Endothelial cell (in vitro differentiated cells): ENCODE measurements at regions not wholly inside any gene's neighbourhood (a gene's known extent, or its start where the extent isn't known, plus 50 kb on each side); places are given as distances from the start of the nearest gene placed in this dataset.
A peak's percentile ranks its signal among the peaks of the same experiment; 100 is the strongest.
"Not testable (repeated sequence)": the region's sequence is repeated elsewhere in the genome, so short reads cannot be mapped to it uniquely, and the experiment has no call there.

Source experiments
- DNase-seq: peaks from one replicate; pipeline ENCODE4 v3.0.0; 2021; ENCODE audit warnings: low spot score
- H3K27ac Mint-ChIP-seq: one replicate; pipeline ENCODE4 v1.8.0; 2021; ENCODE audit warnings: mixed read lengths, inconsistent platforms; ENCODE audit not compliant: unreplicated experiment
- H3K27me3 Mint-ChIP-seq: one replicate; pipeline ENCODE4 v1.8.0; 2021; ENCODE audit warnings: mild to moderate bottlenecking, moderate library complexity, mixed read lengths, inconsistent platforms; ENCODE audit not compliant: unreplicated experiment
- H3K36me3 Mint-ChIP-seq: one replicate; pipeline ENCODE4 v1.8.0; 2021; ENCODE audit warnings: mild to moderate bottlenecking, low read depth, mixed read lengths, inconsistent platforms; ENCODE audit not compliant: unreplicated experiment
- H3K4me1 Mint-ChIP-seq: one replicate; pipeline ENCODE4 v1.8.0; 2021; ENCODE audit warnings: mild to moderate bottlenecking, mixed read lengths, inconsistent platforms; ENCODE audit not compliant: unreplicated experiment
- H3K4me3 Mint-ChIP-seq: one replicate; pipeline ENCODE4 v1.8.0; 2021; ENCODE audit warnings: mild to moderate bottlenecking, mixed read lengths, inconsistent platforms; ENCODE audit not compliant: unreplicated experiment
- H3K9me3 Mint-ChIP-seq: one replicate; pipeline ENCODE4 v1.8.0; 2021; ENCODE audit warnings: mixed read lengths, inconsistent platforms; ENCODE audit not compliant: unreplicated experiment
- TF ChIP-seq, protein P1 (sequence below): fragments of 200-600 bp; sonication (generic); IDR thresholded peaks from one replicate; pipeline ENCODE4 v1.5.0; 2021; ENCODE audit warnings: antibody characterized with exemption; ENCODE audit not compliant: unreplicated experiment

DNA sequence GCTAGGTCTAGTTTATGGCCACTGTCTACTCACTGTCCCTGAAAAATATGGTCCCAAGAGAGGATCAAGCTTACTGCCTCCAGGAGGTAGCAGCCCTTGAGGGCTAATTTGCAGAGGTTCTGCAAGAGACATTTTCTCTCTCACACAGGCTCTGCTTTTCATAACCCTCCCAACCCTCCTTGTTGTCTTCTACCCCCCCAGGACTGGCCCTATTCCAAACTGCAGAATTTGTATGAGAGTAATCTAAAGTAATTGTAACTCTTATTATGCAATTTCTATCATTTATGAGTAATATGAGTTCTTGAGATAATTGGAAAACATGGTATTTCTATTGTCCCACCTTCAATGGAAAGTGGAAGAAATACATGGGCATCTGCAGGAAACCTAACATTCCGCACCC, 70.4 kb upstream of the CD55 start:
- Mint-ChIP-seq H3K27ac (no peak overlapping the region), H3K9me3 (peaks cover 5% of the 10 kb centered on the region), H3K4me3 (no peak overlapping the region), H3K36me3 (peaks cover 4% of the 10 kb centered on the region), H3K4me1 (peaks cover 10% of the 10 kb centered on the region), H3K27me3 (peaks cover 3% of the 10 kb centered on the region)
- DNase-seq, result no peak
- TF ChIP-seq, protein P1, sequence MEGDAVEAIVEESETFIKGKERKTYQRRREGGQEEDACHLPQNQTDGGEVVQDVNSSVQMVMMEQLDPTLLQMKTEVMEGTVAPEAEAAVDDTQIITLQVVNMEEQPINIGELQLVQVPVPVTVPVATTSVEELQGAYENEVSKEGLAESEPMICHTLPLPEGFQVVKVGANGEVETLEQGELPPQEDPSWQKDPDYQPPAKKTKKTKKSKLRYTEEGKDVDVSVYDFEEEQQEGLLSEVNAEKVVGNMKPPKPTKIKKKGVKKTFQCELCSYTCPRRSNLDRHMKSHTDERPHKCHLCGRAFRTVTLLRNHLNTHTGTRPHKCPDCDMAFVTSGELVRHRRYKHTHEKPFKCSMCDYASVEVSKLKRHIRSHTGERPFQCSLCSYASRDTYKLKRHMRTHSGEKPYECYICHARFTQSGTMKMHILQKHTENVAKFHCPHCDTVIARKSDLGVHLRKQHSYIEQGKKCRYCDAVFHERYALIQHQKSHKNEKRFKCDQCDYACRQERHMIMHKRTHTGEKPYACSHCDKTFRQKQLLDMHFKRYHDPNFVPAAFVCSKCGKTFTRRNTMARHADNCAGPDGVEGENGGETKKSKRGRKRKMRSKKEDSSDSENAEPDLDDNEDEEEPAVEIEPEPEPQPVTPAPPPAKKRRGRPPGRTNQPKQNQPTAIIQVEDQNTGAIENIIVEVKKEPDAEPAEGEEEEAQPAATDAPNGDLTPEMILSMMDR, result no peak

- DNase-seq, result no peak
- H3K27me3 Mint-ChIP-seq, result no peaks in the 10 kb centered on the region
These were observed 64.6 kb upstream of the CD55 start for GRCh38 chr1:207256869-207257268.

GRCh38 chr1:207259391-207259790, 62.1 kb upstream of the CD55 start:
- H3K27me3 Mint-ChIP-seq, result no peaks in the 10 kb centered on the region
- no peak overlapping the region for H3K27ac Mint-ChIP-seq
- H3K9me3 Mint-ChIP-seq, result peaks cover 5% of the 10 kb centered on the region
- TF ChIP-seq, protein P1, result peak; percentile 25
- peak; percentile 8 for DNase-seq
- H3K4me3 Mint-ChIP-seq, result no peak overlapping the region
- H3K36me3 Mint-ChIP-seq, result no peaks in the 10 kb centered on the region
- peaks cover 4% of the 10 kb centered on the region for H3K4me1 Mint-ChIP-seq

More at GRCh38 chr1:207256869-207257268, 64.6 kb upstream of the CD55 start:
- Mint-ChIP-seq H3K4me1 (peaks cover 4% of the 10 kb centered on the region), H3K4me3 (no peak overlapping the region), H3K9me3 (peaks cover 5% of the 10 kb centered on the region), H3K27ac (no peak overlapping the region), H3K36me3 (peaks cover 4% of the 10 kb centered on the region)
- TF ChIP-seq, protein P1, result no peak

DNA sequence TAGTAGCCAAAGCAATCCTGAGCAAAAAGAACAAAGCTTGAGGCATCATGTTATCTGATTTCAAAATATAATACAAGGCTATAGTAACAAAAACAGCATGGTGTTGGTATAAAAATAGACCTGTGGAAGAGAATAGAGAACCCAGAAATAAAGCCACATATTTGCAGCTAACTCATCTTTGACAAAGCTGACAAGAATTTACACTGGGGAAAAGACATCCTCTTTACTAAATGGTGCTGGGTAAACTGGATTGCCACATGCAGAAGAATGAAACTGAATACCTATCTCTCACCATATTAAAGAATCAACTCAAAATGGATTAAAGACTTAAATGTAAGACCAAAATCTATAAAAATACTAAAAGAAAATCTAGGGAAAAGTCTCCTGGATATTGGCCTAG, 59.5 kb upstream of the CD55 start:
- no peak for DNase-seq
- Mint-ChIP-seq H3K4me1 (no peaks in the 10 kb centered on the region), H3K36me3 (no peaks in the 10 kb centered on the region), H3K27me3 (no peaks in the 10 kb centered on the region), H3K4me3 (no peak overlapping the region), H3K27ac (no peak overlapping the region), H3K9me3 (no peaks in the 10 kb centered on the region)
- TF ChIP-seq, protein P1, result no peak

DNA sequence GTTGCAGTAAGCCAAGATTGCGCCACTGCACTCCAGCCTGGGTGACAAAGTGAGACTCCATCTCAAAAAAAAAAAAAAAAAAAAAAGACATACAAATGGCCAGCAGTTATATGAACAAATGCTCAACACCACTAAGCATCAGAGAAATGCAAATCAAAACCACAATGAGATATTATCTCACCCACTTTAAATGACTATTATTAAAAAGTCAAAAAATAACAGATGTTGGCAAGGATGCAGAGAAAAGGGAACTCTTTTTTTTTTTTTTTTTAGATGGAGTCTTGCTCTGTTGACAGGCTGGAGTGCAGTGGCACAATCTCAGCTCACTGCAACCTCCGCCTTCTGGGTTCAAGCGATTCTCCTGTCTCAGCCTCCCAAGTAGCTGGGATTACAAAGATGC, 58.6 kb upstream of the CD55 start:
- not testable (repeated sequence) for H3K27ac Mint-ChIP-seq, DNase-seq, H3K4me3 Mint-ChIP-seq, H3K4me1 Mint-ChIP-seq, H3K9me3 Mint-ChIP-seq, H3K36me3 Mint-ChIP-seq, H3K27me3 Mint-ChIP-seq
